SHP77 (cell line): ENCODE measurements at regions not wholly inside any gene's neighbourhood (a gene's known extent, or its start where the extent isn't known, plus 50 kb on each side); places are given as distances from the start of the nearest gene placed in this dataset.
"Not testable (repeated sequence)": the region's sequence is repeated elsewhere in the genome, so short reads cannot be mapped to it uniquely, and the experiment has no call there.

Experiments used
- DNase-seq, 2 experiments: peaks; one replicate each; lab custom pipeline; 2025; lab: John Stamatoyannopoulos, UW

- peak in 1 of 2 experiments; percentile 44 for DNase-seq
These were observed 103.3 kb downstream of the DIRAS3 start for GRCh38 chr1:67947114-67947513.

- peak; percentile 62 to 66 for DNase-seq
These were observed 104.6 kb downstream of the DIRAS3 start for GRCh38 chr1:67945733-67946374.

GRCh38 chr1:67942274-67942673 is 108.2 kb downstream of the DIRAS3 start:
- no peak for DNase-seq

GRCh38 chr1:67941746-67942145 is 108.5 kb upstream of the GNG12 start:
- DNase-seq: no peak

GRCh38 chr1:67941155-67941554 is 107.9 kb upstream of the GNG12 start:
- no peak for DNase-seq

GRCh38 chr1:67939942-67940341 is 106.7 kb upstream of the GNG12 start:
- no peak for DNase-seq

- no peak for DNase-seq
These were observed 106.0 kb upstream of the GNG12 start for GRCh38 chr1:67939186-67939743.

- no peak for DNase-seq
These were observed 104.4 kb upstream of the GNG12 start for GRCh38 chr1:67937651-67938050.

- DNase-seq: no peak
These were observed 103.7 kb upstream of the GNG12 start for GRCh38 chr1:67937010-67937409.

GRCh38 chr1:67935560-67935959 is 102.3 kb upstream of the GNG12 start:
- DNase-seq: no peak

- DNase-seq: no peak
These were observed 97.9 kb upstream of the GNG12 start for GRCh38 chr1:67931198-67931597.

- DNase-seq: no peak
These were observed 89.8 kb upstream of the GNG12 start for GRCh38 chr1:67923074-67923473.

GRCh38 chr1:67921725-67922489 is 88.6 kb upstream of the GNG12 start:
- no peak for DNase-seq

GRCh38 chr1:67919274-67920072 is 86.2 kb upstream of the GNG12 start:
- DNase-seq: no peak

- DNase-seq: no peak
These were observed 84.8 kb upstream of the GNG12 start for GRCh38 chr1:67918067-67918466.

- DNase-seq: no peak
These were observed 83.7 kb upstream of the GNG12 start for GRCh38 chr1:67917006-67917405.

- DNase-seq: no peak
These were observed 83.0 kb upstream of the GNG12 start for GRCh38 chr1:67916140-67916886.

GRCh38 chr1:67909776-67910175 is 76.5 kb upstream of the GNG12 start:
- no peak for DNase-seq

GRCh38 chr1:67908250-67908936 is 75.1 kb upstream of the GNG12 start:
- DNase-seq: no peak

GRCh38 chr1:67907467-67907866 is 74.2 kb upstream of the GNG12 start:
- DNase-seq: not testable (repeated sequence)

GRCh38 chr1:67906015-67906414 is 72.7 kb upstream of the GNG12 start:
- DNase-seq: not testable (repeated sequence)
